NCI-H2227 treated with DMSO at 0.1 percent for 48 hours (cell line): ENCODE measurements at regions not wholly inside any gene's neighbourhood (a gene's known extent, or its start where the extent isn't known, plus 50 kb on each side); places are given as distances from the start of the nearest gene placed in this dataset.
"Not testable (repeated sequence)": the region's sequence is repeated elsewhere in the genome, so short reads cannot be mapped to it uniquely, and the experiment has no call there.

ENCODE experiments used
- DNase-seq: peaks from one replicate; lab custom pipeline; 2025; lab: John Stamatoyannopoulos, UW

- no peak for DNase-seq
Measured at GRCh38 chr13:37475151-37475550, 123.4 kb downstream of the POSTN start.

GRCh38 chr13:37473035-37473434, 125.5 kb downstream of the POSTN start:
- no peak for DNase-seq

GRCh38 chr13:37472266-37472665, 126.3 kb downstream of the POSTN start:
- not testable (repeated sequence) for DNase-seq

GRCh38 chr13:37460166-37460565, 138.4 kb downstream of the POSTN start:
- no peak for DNase-seq

GRCh38 chr13:37457612-37458011, 141.0 kb downstream of the POSTN start:
- DNase-seq, result no peak

GRCh38 chr13:37456506-37456905, 142.1 kb downstream of the POSTN start:
- DNase-seq, result no peak

GRCh38 chr13:37456041-37456440, 142.5 kb downstream of the POSTN start:
- DNase-seq, result no peak

- DNase-seq, result no peak
Measured at GRCh38 chr13:37453246-37453645, 145.3 kb downstream of the POSTN start.

- DNase-seq, result no peak
Measured at GRCh38 chr13:37450276-37450675, 148.3 kb downstream of the POSTN start.

- DNase-seq, result no peak
Measured at GRCh38 chr13:37448153-37448552, 150.4 kb downstream of the POSTN start.

GRCh38 chr13:37446503-37446902, 152.1 kb downstream of the POSTN start:
- DNase-seq, result no peak

GRCh38 chr13:37443538-37443937, 155.0 kb downstream of the POSTN start:
- no peak for DNase-seq

- no peak for DNase-seq
Measured at GRCh38 chr13:37442996-37443395, 155.6 kb downstream of the POSTN start.

- DNase-seq, result no peak
Measured at GRCh38 chr13:37435881-37436280, 162.7 kb downstream of the POSTN start.

- no peak for DNase-seq
Measured at GRCh38 chr13:37433086-37433485, 165.5 kb downstream of the POSTN start.

- DNase-seq, result no peak
Measured at GRCh38 chr13:37429976-37430375, 168.6 kb downstream of the POSTN start.

GRCh38 chr13:37427843-37428494, 170.6 kb downstream of the POSTN start:
- DNase-seq, result no peak

- no peak for DNase-seq
Measured at GRCh38 chr13:37418490-37418889, 180.1 kb downstream of the POSTN start.

- no peak for DNase-seq
Measured at GRCh38 chr13:37417060-37417441, 181.5 kb downstream of the POSTN start.

GRCh38 chr13:37416291-37417059, 182.1 kb downstream of the POSTN start:
- no peak for DNase-seq

- no peak for DNase-seq
Measured at GRCh38 chr13:37413161-37413560, 185.4 kb downstream of the POSTN start.

- DNase-seq, result no peak
Measured at GRCh38 chr13:37412241-37412921, 186.2 kb downstream of the POSTN start.

GRCh38 chr13:37410316-37410715, 188.3 kb downstream of the POSTN start:
- no peak for DNase-seq
